Activated CD8-positive, alpha-beta T cell treated with anti-CD3 and anti-CD28 coated beads for 36 hours (primary cell): ENCODE measurements at regions not wholly inside any gene's neighbourhood (a gene's known extent, or its start where the extent isn't known, plus 50 kb on each side); places are given as distances from the start of the nearest gene placed in this dataset.
"Not testable (repeated sequence)": the region's sequence is repeated elsewhere in the genome, so short reads cannot be mapped to it uniquely, and the experiment has no call there.

Source experiments
- ATAC-seq: fragments of 200-7000 bp; cut with Tn5 transposase; one replicate; pipeline ENCODE4 v1.10.0; 2021; ENCODE audit warnings: mild to moderate bottlenecking, moderate library complexity
- CTCF ChIA-PET: fragments of 350-600 bp; sonication (Branson Sonifier 250); formaldehyde crosslinking; loops from one replicate; lab custom pipeline; 2021; ENCODE audit warnings: antibody characterized with exemption; lab: Charles Lee
- POLR2A ChIA-PET: fragments of 350-600 bp; sonication (Branson Sonifier 250); formaldehyde crosslinking; loops from one replicate; lab custom pipeline; 2021; ENCODE audit warnings: antibody characterized with exemption; lab: Charles Lee
- DNase-seq: peaks from one replicate; pipeline ENCODE4 v3.0.0-alpha.2; 2020
- H3K27ac Mint-ChIP-seq: one replicate; pipeline ENCODE4 v1.8.0; 2021; ENCODE audit warnings: mild to moderate bottlenecking, mixed read lengths
- H3K27me3 Mint-ChIP-seq: one replicate; pipeline ENCODE4 v1.8.0; 2021; ENCODE audit warnings: mixed read lengths
- H3K36me3 Mint-ChIP-seq: one replicate; pipeline ENCODE4 v1.8.0; 2021; ENCODE audit warnings: low read depth, mixed read lengths
- H3K4me1 Mint-ChIP-seq: one replicate; pipeline ENCODE4 v1.8.0; 2021; ENCODE audit warnings: low read depth, mixed read lengths
- H3K4me3 Mint-ChIP-seq: one replicate; pipeline ENCODE4 v1.8.0; 2021; ENCODE audit warnings: mild to moderate bottlenecking, moderate library complexity, mixed read lengths
- H3K9me3 Mint-ChIP-seq: one replicate; pipeline ENCODE4 v1.8.0; 2021; ENCODE audit warnings: mixed read lengths
- intact Hi-C: fragments of 100-400 bp; cut with micrococcal nuclease; formaldehyde crosslinking; loops from one replicate; pipeline ENCODE4 v1.10.0; 2022

GRCh38 chr4:131727418-131727817 is 1421.7 kb upstream of the PCDH10 start:
- ATAC-seq, H3K4me3 Mint-ChIP-seq, intact Hi-C loops, H3K27ac Mint-ChIP-seq, H3K36me3 Mint-ChIP-seq, CTCF ChIA-PET, H3K9me3 Mint-ChIP-seq, POLR2A ChIA-PET, DNase-seq, H3K4me1 Mint-ChIP-seq, H3K27me3 Mint-ChIP-seq: not testable (repeated sequence)

GRCh38 chr4:131729205-131729604 is 1419.9 kb upstream of the PCDH10 start:
- H3K36me3 Mint-ChIP-seq, ATAC-seq, CTCF ChIA-PET, H3K4me3 Mint-ChIP-seq, POLR2A ChIA-PET, H3K4me1 Mint-ChIP-seq, intact Hi-C loops, H3K27ac Mint-ChIP-seq, DNase-seq, H3K27me3 Mint-ChIP-seq, H3K9me3 Mint-ChIP-seq: not testable (repeated sequence)

- ATAC-seq, H3K27me3 Mint-ChIP-seq, CTCF ChIA-PET, H3K4me1 Mint-ChIP-seq, DNase-seq, POLR2A ChIA-PET, H3K9me3 Mint-ChIP-seq, intact Hi-C loops, H3K4me3 Mint-ChIP-seq, H3K36me3 Mint-ChIP-seq, H3K27ac Mint-ChIP-seq: not testable (repeated sequence)
Measured at GRCh38 chr4:131729716-131730398, 1419.2 kb upstream of the PCDH10 start.

GRCh38 chr4:131730574-131730973 is 1418.5 kb upstream of the PCDH10 start:
- H3K27ac Mint-ChIP-seq, ATAC-seq, H3K4me1 Mint-ChIP-seq, CTCF ChIA-PET, H3K27me3 Mint-ChIP-seq, intact Hi-C loops, H3K9me3 Mint-ChIP-seq, POLR2A ChIA-PET, H3K4me3 Mint-ChIP-seq, DNase-seq, H3K36me3 Mint-ChIP-seq: not testable (repeated sequence)

- H3K9me3 Mint-ChIP-seq, ATAC-seq, H3K27me3 Mint-ChIP-seq, POLR2A ChIA-PET, H3K27ac Mint-ChIP-seq, H3K36me3 Mint-ChIP-seq, intact Hi-C loops, H3K4me3 Mint-ChIP-seq, DNase-seq, CTCF ChIA-PET, H3K4me1 Mint-ChIP-seq: not testable (repeated sequence)
Measured at GRCh38 chr4:131732034-131732630, 1417.0 kb upstream of the PCDH10 start.

GRCh38 chr4:131734321-131734720 is 1414.8 kb upstream of the PCDH10 start:
- H3K4me3 Mint-ChIP-seq, H3K9me3 Mint-ChIP-seq, CTCF ChIA-PET, H3K27ac Mint-ChIP-seq, H3K27me3 Mint-ChIP-seq, H3K4me1 Mint-ChIP-seq, DNase-seq, H3K36me3 Mint-ChIP-seq, ATAC-seq, intact Hi-C loops, POLR2A ChIA-PET: not testable (repeated sequence)

- H3K4me1 Mint-ChIP-seq, DNase-seq, POLR2A ChIA-PET, H3K4me3 Mint-ChIP-seq, H3K27ac Mint-ChIP-seq, ATAC-seq, CTCF ChIA-PET, H3K27me3 Mint-ChIP-seq, intact Hi-C loops, H3K9me3 Mint-ChIP-seq, H3K36me3 Mint-ChIP-seq: not testable (repeated sequence)
Measured at GRCh38 chr4:131734851-131735385, 1414.2 kb upstream of the PCDH10 start.

- H3K27me3 Mint-ChIP-seq, H3K9me3 Mint-ChIP-seq, DNase-seq, H3K36me3 Mint-ChIP-seq, H3K4me3 Mint-ChIP-seq, intact Hi-C loops, H3K27ac Mint-ChIP-seq, POLR2A ChIA-PET, ATAC-seq, H3K4me1 Mint-ChIP-seq, CTCF ChIA-PET: not testable (repeated sequence)
Measured at GRCh38 chr4:131738991-131739390, 1410.1 kb upstream of the PCDH10 start.

GRCh38 chr4:131741836-131742235 is 1407.3 kb upstream of the PCDH10 start:
- H3K9me3 Mint-ChIP-seq, H3K27ac Mint-ChIP-seq, CTCF ChIA-PET, H3K36me3 Mint-ChIP-seq, ATAC-seq, POLR2A ChIA-PET, intact Hi-C loops, H3K4me3 Mint-ChIP-seq, DNase-seq, H3K4me1 Mint-ChIP-seq, H3K27me3 Mint-ChIP-seq: not testable (repeated sequence)

- DNase-seq, CTCF ChIA-PET, H3K27ac Mint-ChIP-seq, H3K9me3 Mint-ChIP-seq, H3K36me3 Mint-ChIP-seq, ATAC-seq, H3K4me3 Mint-ChIP-seq, H3K4me1 Mint-ChIP-seq, H3K27me3 Mint-ChIP-seq, POLR2A ChIA-PET, intact Hi-C loops: not testable (repeated sequence)
Measured at GRCh38 chr4:131742536-131743205, 1406.4 kb upstream of the PCDH10 start.

GRCh38 chr4:131743348-131743747 is 1405.7 kb upstream of the PCDH10 start:
- H3K27ac Mint-ChIP-seq, POLR2A ChIA-PET, intact Hi-C loops, H3K27me3 Mint-ChIP-seq, ATAC-seq, H3K4me1 Mint-ChIP-seq, CTCF ChIA-PET, DNase-seq, H3K9me3 Mint-ChIP-seq, H3K4me3 Mint-ChIP-seq, H3K36me3 Mint-ChIP-seq: not testable (repeated sequence)

- H3K4me3 Mint-ChIP-seq, H3K27ac Mint-ChIP-seq, intact Hi-C loops, H3K36me3 Mint-ChIP-seq, H3K9me3 Mint-ChIP-seq, DNase-seq, ATAC-seq, H3K27me3 Mint-ChIP-seq, CTCF ChIA-PET, H3K4me1 Mint-ChIP-seq, POLR2A ChIA-PET: not testable (repeated sequence)
Measured at GRCh38 chr4:131747203-131747602, 1401.9 kb upstream of the PCDH10 start.
